ENCODE measurements at regions not wholly inside any gene's neighbourhood (a gene's known extent, or its start where the extent isn't known, plus 50 kb on each side); places are given as distances from the start of the nearest gene placed in this dataset.
"Not testable (repeated sequence)": the region's sequence is repeated elsewhere in the genome, so short reads cannot be mapped to it uniquely, and the experiment has no call there.

GRCh38 chr12:63508543-63508942, 159.8 kb downstream of the DPY19L2 start:
- no peak for DNase-seq

GRCh38 chr12:63499567-63499966, 168.7 kb downstream of the DPY19L2 start:
- no peak for DNase-seq

- no peak for DNase-seq
Observed at GRCh38 chr12:63498239-63498638, 170.1 kb downstream of the DPY19L2 start.

GRCh38 chr12:63496654-63497053, 171.6 kb downstream of the DPY19L2 start:
- no peak for DNase-seq

- DNase-seq = no peak
Observed at GRCh38 chr12:63495974-63496373, 172.3 kb downstream of the DPY19L2 start.

- DNase-seq = not testable (repeated sequence)
Observed at GRCh38 chr12:63493357-63493756, 174.9 kb downstream of the DPY19L2 start.

GRCh38 chr12:63480186-63480585, 188.1 kb downstream of the DPY19L2 start:
- DNase-seq = no peak

GRCh38 chr12:63470161-63470560, 198.1 kb downstream of the DPY19L2 start:
- DNase-seq = no peak

GRCh38 chr12:63467951-63468350, 200.3 kb downstream of the DPY19L2 start:
- DNase-seq = no peak

- no peak for DNase-seq
Observed at GRCh38 chr12:63457857-63458256, 210.4 kb downstream of the DPY19L2 start.

- no peak for DNase-seq
Observed at GRCh38 chr12:63457428-63457827, 210.9 kb downstream of the DPY19L2 start.

GRCh38 chr12:63450816-63451215, 217.5 kb downstream of the DPY19L2 start:
- no peak for DNase-seq

GRCh38 chr12:63450334-63450733, 218.0 kb downstream of the DPY19L2 start:
- DNase-seq = no peak

GRCh38 chr12:63445224-63445880, 222.9 kb downstream of the DPY19L2 start:
- DNase-seq = no peak

GRCh38 chr12:63440048-63440447, 228.2 kb downstream of the DPY19L2 start:
- no peak for DNase-seq

- not testable (repeated sequence) for DNase-seq
Observed at GRCh38 chr12:63434384-63434783, 233.9 kb downstream of the DPY19L2 start.

GRCh38 chr12:63427969-63428368, 240.3 kb downstream of the DPY19L2 start:
- not testable (repeated sequence) for DNase-seq

GRCh38 chr12:63427029-63427428, 241.3 kb downstream of the DPY19L2 start:
- not testable (repeated sequence) for DNase-seq

- DNase-seq = no peak
Observed at GRCh38 chr12:63424671-63425070, 243.6 kb downstream of the DPY19L2 start.

- no peak for DNase-seq
Observed at GRCh38 chr12:63423839-63424238, 244.5 kb downstream of the DPY19L2 start.

GRCh38 chr12:63420206-63420644, 248.1 kb downstream of the DPY19L2 start:
- DNase-seq = peak; percentile 61

GRCh38 chr12:63419154-63419553, 249.1 kb downstream of the DPY19L2 start:
- no peak for DNase-seq

GRCh38 chr12:63416788-63417187, 251.5 kb downstream of the DPY19L2 start:
- DNase-seq = no peak

GRCh38 chr12:63415357-63415756, 252.9 kb downstream of the DPY19L2 start:
- DNase-seq = no peak

GRCh38 chr12:63410197-63410596, 258.1 kb downstream of the DPY19L2 start:
- no peak for DNase-seq

Data from NCI-H1105 (cell line).